ENCODE measurements at regions not wholly inside any gene's neighbourhood (a gene's known extent, or its start where the extent isn't known, plus 50 kb on each side); places are given as distances from the start of the nearest gene placed in this dataset.

DNA sequence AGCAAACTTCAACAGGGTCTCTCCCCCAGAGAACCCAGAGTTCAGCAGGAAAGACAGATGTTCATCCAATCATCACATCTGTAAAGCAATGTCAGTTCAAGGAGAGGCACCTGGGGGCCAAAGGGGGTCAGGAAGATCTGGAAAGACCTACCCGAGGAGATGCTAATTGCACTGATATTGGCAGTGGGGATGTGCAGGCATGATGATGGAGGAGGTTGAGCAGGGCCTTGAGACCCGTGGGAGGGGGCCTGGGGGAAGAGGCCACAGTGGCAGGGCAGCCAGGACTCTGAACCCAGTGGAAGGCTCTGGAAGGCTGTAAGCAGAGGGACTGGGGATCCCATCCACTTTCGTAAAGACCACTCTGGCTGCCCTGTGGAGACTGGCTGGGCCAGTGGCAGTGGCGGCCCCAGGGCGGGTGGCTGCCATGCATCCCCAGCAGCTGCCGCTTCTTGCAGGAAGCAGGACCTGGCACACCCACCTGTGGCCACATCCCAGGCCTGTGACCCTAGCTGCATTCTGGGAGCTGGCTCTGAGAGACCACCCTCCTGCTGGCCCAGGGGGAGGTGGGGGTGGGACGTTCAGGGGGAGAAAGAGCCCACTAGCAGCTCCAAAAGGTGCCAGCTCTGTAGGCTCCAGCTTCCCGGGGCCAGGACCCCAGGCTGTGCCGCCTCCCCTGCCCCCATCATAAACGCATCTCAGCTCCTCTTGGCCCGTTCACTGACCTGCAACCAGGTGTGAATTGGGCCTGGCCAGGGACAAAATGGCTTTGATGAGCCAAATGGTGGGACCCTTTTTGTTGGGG, 59.9 kb upstream of the FGF3 start:
- H3K9me3 ChIP-seq (ENCODE audit: control insufficient read depth, insufficient read depth, low read depth, low read length): no peaks in the 10 kb centered on the region
- no peak overlapping the region for H3K9ac ChIP-seq (ENCODE audit: low read length)
- H3K27ac ChIP-seq (ENCODE audit: low read depth, low read length): no peak overlapping the region
- no peaks in the 10 kb centered on the region for H3K36me3 ChIP-seq (ENCODE audit: control insufficient read depth, insufficient read depth, low read length)
- H3K27me3 ChIP-seq (ENCODE audit: control insufficient read depth, insufficient read depth, low read length): no peaks in the 10 kb centered on the region; the same call in 1 of the 2 replicates
- H3K4me3 ChIP-seq (ENCODE audit: low read depth, low read length): no peak overlapping the region
- peaks cover 20% of the 10 kb centered on the region; the same call in 1 of the 2 replicates for H3K4me1 ChIP-seq (ENCODE audit: control insufficient read depth, insufficient read depth, low read length)

DNA sequence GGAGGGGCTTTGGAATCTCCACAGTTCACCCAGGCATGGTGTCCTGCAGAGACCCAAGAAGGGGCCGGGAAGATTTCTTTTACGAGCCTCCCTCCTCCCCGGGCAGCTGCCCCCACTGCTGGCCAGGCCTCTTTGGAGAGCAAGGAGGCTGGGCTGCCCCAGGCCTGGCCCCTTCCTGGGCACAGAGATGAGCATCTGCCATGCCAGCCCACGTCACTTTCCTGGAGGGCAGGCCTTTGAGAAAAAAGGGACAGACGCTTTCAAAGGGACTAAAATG, 60.5 kb upstream of the FGF3 start:
- Histone ChIP-seq H3K36me3 (ENCODE audit: control insufficient read depth, insufficient read depth, low read length) (no peaks in the 10 kb centered on the region), H3K4me1 (ENCODE audit: control insufficient read depth, insufficient read depth, low read length) (peaks cover 20% of the 10 kb centered on the region; the same call in 1 of the 2 replicates), H3K27ac (ENCODE audit: low read depth, low read length) (no peak overlapping the region), H3K9ac (ENCODE audit: low read length) (no peak overlapping the region), H3K27me3 (ENCODE audit: control insufficient read depth, insufficient read depth, low read length) (no peaks in the 10 kb centered on the region; the same call in 1 of the 2 replicates), H3K4me3 (ENCODE audit: low read depth, low read length) (no peak overlapping the region), H3K9me3 (ENCODE audit: control insufficient read depth, insufficient read depth, low read depth, low read length) (no peaks in the 10 kb centered on the region)

DNA sequence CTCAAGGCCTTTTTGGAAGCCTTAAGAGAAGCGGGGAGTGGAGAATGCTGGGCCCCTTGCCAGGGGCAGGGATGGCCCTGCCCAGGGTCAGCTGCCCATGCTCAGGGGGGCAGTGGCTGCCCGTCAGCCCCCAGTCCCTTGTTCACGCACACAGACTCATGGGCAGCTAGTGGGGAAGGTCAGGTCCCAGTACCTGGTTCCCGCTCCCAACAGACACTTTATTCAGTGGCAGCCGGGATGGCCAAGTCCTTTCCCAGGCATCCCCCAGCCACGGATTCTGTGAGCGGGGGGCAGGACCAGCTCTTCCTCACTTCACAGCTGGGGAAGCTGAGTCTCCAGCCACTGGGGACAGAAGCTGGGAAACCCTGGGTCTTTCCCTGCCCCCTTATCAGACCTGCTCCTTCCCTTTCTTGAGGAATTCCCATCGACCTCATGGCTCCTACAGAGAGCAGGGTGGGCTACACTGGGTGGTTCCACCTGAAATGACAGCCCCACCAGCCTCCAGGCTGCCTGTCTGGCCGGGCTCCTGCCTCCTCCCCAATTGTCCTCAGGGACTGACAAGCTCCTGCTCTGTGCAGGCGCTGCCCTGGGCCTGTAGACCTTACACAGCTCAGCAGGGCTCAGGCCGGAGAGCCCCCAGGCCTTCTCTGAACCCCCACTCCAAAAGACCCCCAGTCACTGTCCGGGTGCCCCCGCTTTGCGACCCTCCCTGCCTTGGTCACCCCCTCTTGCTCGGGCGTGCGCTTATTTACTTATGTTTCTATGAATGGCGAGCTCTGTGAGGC, 61.0 kb upstream of the FGF3 start:
- no peaks in the 10 kb centered on the region; the same call in 1 of the 2 replicates for H3K27me3 ChIP-seq (ENCODE audit: control insufficient read depth, insufficient read depth, low read length)
- H3K27ac ChIP-seq (ENCODE audit: low read depth, low read length): no peak overlapping the region

DNA sequence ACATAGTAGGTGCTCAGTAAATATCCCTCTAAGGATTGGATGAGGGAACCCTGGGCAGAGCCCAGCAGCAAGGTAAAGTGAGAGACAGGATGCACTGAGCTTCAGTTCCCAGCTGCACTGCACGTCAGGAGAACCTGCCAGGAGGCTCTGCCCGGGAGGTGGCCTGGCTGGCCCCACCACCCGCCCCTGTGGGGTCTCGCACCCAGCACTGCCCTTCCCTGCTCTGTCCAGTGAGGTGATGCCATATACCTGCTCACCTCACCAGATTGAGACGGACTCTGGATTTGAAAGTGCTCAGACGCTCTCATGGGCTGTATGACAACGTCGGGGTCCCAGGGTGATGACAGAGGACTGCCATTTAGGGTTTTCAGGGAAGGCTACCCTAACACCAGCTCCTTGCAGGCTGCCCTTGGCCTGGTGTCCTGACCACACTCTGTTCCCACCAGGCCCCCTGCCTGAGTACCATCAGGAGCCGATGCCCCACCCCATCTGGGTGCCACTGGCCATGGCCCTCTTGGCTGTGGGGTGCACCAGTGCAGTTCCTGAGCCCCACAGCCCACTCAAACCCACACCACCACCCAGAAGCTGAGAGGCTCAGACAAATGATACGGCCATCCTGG, 61.7 kb upstream of the FGF3 start:
- Histone ChIP-seq H3K27ac (ENCODE audit: low read depth, low read length) (no peak overlapping the region), H3K9ac (ENCODE audit: low read length) (no peak overlapping the region), H3K27me3 (ENCODE audit: control insufficient read depth, insufficient read depth, low read length) (no peaks in the 10 kb centered on the region; the same call in 1 of the 2 replicates), H3K36me3 (ENCODE audit: control insufficient read depth, insufficient read depth, low read length) (no peaks in the 10 kb centered on the region), H3K4me1 (ENCODE audit: control insufficient read depth, insufficient read depth, low read length) (peaks cover 11% of the 10 kb centered on the region; the same call in 1 of the 2 replicates), H3K4me3 (ENCODE audit: low read depth, low read length) (no peak overlapping the region), H3K9me3 (ENCODE audit: control insufficient read depth, insufficient read depth, low read depth, low read length) (no peaks in the 10 kb centered on the region)

More for the DNA sequence above, 61.0 kb upstream of the FGF3 start:
- no peaks in the 10 kb centered on the region for H3K36me3 ChIP-seq (ENCODE audit: control insufficient read depth, insufficient read depth, low read length)
- H3K4me1 ChIP-seq (ENCODE audit: control insufficient read depth, insufficient read depth, low read length): peaks cover 15% of the 10 kb centered on the region; the same call in 1 of the 2 replicates
- H3K4me3 ChIP-seq (ENCODE audit: low read depth, low read length): no peak overlapping the region
- peak overlapping the region; percentile 3 for H3K9ac ChIP-seq (ENCODE audit: low read length)
- H3K9me3 ChIP-seq (ENCODE audit: control insufficient read depth, insufficient read depth, low read depth, low read length): no peaks in the 10 kb centered on the region

DNA sequence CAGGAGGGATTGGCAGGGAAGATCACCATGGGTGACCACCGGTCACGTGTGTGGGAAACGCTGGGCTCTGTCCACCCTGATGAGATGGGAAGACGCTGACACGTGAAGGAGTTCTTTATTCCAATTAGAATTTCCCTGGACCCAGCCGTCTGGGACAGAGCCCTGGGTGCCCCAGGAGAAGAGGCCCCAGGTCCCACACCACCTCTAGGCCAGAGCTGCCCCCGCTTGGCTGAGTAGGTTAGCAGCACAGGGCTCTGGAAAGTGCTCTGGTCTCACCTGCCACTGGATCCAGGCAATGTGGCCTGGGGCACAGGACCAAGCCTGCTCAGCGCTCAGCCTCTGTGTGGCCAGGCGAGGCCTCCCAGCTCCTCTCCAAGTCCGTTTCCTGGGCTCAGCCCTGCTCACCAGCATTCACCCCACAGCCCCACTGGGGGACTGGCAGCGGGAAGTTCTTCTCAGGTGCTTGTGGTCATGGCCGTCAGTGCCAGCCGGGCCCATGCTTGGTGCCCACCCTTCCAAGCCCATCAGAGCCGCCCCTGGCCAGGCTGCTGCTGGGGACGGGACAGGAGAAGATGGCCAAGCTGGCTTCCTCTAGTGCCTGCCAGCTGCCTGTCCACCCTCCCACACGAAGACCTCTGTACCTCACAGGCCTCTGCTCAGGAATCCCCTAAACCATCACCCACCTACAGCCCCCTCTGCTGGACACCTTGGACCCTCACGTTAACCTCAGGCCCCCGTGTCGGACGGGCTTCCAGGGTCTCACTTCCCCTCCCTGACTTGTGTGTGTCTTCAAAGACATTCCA, 62.5 kb upstream of the FGF3 start:
- H3K4me1 ChIP-seq (ENCODE audit: control insufficient read depth, insufficient read depth, low read length): peaks cover 11% of the 10 kb centered on the region; the same call in 1 of the 2 replicates
- no peak overlapping the region for H3K4me3 ChIP-seq (ENCODE audit: low read depth, low read length)
- no peaks in the 10 kb centered on the region for H3K36me3 ChIP-seq (ENCODE audit: control insufficient read depth, insufficient read depth, low read length)
- no peaks in the 10 kb centered on the region; the same call in 1 of the 2 replicates for H3K27me3 ChIP-seq (ENCODE audit: control insufficient read depth, insufficient read depth, low read length)
- H3K9me3 ChIP-seq (ENCODE audit: control insufficient read depth, insufficient read depth, low read depth, low read length): no peaks in the 10 kb centered on the region
- H3K9ac ChIP-seq (ENCODE audit: low read length): no peak overlapping the region
- H3K27ac ChIP-seq (ENCODE audit: low read depth, low read length): no peak overlapping the region

DNA sequence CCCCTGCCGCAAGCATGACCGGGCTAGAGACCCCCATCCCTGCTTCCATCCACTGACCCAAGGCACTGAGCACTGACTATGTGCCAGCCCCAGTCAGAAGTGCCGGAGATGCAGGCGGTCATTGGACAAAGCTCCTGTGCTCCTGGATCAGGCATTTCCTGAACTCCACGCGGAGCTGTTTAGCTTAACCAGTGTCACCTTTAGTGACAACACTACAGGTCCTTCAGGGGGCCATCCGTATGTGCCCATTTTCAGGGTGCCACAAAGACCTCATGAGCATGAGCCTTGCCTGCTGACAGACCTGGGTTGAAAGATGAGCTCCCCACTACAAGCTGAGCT, 63.0 kb upstream of the FGF3 start:
- H3K9ac ChIP-seq (ENCODE audit: low read length): no peak overlapping the region
- no peak overlapping the region for H3K4me3 ChIP-seq (ENCODE audit: low read depth, low read length)
- H3K27ac ChIP-seq (ENCODE audit: low read depth, low read length): no peak overlapping the region
- H3K4me1 ChIP-seq (ENCODE audit: control insufficient read depth, insufficient read depth, low read length): peaks cover 11% of the 10 kb centered on the region; the same call in 1 of the 2 replicates
- no peaks in the 10 kb centered on the region; the same call in 1 of the 2 replicates for H3K27me3 ChIP-seq (ENCODE audit: control insufficient read depth, insufficient read depth, low read length)
- H3K9me3 ChIP-seq (ENCODE audit: control insufficient read depth, insufficient read depth, low read depth, low read length): no peaks in the 10 kb centered on the region
- H3K36me3 ChIP-seq (ENCODE audit: control insufficient read depth, insufficient read depth, low read length): no peaks in the 10 kb centered on the region

DNA sequence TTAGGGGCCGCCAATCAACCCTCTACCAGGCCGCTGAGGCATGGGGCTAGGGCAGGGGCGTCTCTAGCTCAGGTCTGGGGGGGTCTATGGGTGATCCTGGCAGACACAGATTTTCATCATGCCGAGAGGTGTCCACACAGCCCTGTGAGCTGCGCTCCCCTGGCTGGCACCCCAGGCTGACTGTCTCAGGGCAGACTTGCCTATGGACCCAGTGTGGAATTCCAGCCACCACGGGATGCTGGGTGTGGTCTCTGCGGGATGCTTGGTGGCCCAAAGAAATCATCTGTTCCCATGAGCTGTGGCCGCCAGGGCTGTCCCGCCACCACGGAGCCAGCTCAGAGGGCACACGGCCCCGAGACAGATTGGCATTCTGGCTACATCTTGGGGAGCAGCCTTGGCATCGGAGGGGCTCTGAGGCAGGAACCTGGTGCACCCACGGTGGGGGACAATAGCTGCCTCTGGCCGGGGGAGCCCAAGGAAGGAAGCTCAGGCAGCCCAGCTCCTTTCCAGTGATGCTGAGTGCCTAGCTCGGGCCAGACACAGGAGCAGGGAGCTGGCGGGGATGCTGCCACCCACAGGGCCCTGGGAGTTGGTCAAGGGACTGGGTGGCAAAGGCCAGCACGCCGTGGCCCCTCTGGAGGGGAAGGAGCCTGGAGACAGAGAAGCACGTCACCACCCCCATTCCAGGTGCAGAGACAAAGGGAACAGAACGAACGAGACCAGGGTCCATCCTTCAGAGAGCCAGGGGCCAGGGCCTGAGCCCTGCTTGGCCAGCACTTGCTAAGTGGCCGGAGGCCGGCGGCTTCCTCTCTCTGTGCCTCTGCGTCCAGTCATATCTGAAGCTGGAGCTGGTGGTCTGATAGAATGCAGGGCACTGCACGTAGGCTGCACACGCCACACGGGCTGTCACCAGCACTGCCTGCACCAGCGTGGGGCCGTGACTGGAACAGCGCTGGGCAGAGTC, 64.4 kb upstream of the FGF3 start:
- Histone ChIP-seq H3K4me1 (ENCODE audit: control insufficient read depth, insufficient read depth, low read length) (peaks cover 14% of the 10 kb centered on the region; the same call in 1 of the 2 replicates), H3K9ac (ENCODE audit: low read length) (no peak overlapping the region), H3K27me3 (ENCODE audit: control insufficient read depth, insufficient read depth, low read length) (no peaks in the 10 kb centered on the region; the same call in 1 of the 2 replicates)

DNA sequence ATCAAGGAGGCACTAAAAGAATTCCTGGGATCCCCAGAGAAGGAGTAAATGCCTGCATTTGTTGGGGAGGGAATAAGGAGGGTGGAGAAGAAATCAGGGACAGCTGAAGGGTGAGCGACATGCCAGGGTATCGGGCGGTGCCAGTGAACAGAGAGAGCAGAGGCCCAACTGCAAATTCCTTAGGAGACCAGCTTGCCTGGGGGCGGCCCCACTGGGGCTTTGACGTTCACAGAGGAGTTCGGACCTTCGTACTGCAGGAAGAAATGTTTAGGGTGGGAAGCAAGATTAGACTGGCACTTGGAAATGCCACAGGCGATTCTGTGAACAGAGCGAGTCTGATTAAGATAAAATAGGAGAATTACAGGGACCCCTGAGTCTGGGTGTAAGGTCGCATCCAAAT, 65.1 kb upstream of the FGF3 start:
- no peak overlapping the region for H3K4me3 ChIP-seq (ENCODE audit: low read depth, low read length)
- H3K36me3 ChIP-seq (ENCODE audit: control insufficient read depth, insufficient read depth, low read length): no peaks in the 10 kb centered on the region
- peaks cover 16% of the 10 kb centered on the region for H3K4me1 ChIP-seq (ENCODE audit: control insufficient read depth, insufficient read depth, low read length)
- H3K27me3 ChIP-seq (ENCODE audit: control insufficient read depth, insufficient read depth, low read length): peaks cover 2% of the 10 kb centered on the region; the same call in 1 of the 2 replicates
- no peaks in the 10 kb centered on the region for H3K9me3 ChIP-seq (ENCODE audit: control insufficient read depth, insufficient read depth, low read depth, low read length)
- no peak overlapping the region for H3K27ac ChIP-seq (ENCODE audit: low read depth, low read length)
- no peak overlapping the region for H3K9ac ChIP-seq (ENCODE audit: low read length)

More for the DNA sequence above, 64.4 kb upstream of the FGF3 start:
- no peaks in the 10 kb centered on the region for H3K9me3 ChIP-seq (ENCODE audit: control insufficient read depth, insufficient read depth, low read depth, low read length)
- H3K36me3 ChIP-seq (ENCODE audit: control insufficient read depth, insufficient read depth, low read length): no peaks in the 10 kb centered on the region
- no peak overlapping the region for H3K27ac ChIP-seq (ENCODE audit: low read depth, low read length)
- H3K4me3 ChIP-seq (ENCODE audit: low read depth, low read length): no peak overlapping the region

DNA sequence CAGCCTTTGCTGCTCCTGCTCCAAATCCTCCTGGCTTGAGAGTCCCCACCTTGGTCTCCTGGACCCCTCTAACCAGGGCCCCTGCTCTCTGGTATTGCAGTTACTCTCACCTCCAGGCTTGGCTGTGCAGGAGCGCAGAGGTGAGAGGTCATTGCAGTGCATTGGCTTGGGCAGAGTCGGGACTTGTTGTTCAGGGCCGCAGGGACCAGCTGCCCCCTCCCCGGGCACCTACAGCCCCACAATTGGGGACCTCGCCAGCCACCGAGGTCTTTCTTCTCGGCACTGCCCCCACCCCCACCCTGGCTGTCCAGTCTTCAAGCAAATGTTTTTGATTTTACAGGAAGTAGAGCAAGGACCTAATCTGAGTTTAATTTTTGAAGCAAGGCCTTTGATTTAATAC, 65.5 kb upstream of the FGF3 start:
- Histone ChIP-seq H3K36me3 (ENCODE audit: control insufficient read depth, insufficient read depth, low read length) (no peaks in the 10 kb centered on the region), H3K4me1 (ENCODE audit: control insufficient read depth, insufficient read depth, low read length) (peaks cover 17% of the 10 kb centered on the region), H3K9ac (ENCODE audit: low read length) (no peak overlapping the region), H3K27me3 (ENCODE audit: control insufficient read depth, insufficient read depth, low read length) (peaks cover 7% of the 10 kb centered on the region; the same call in 1 of the 2 replicates), H3K4me3 (ENCODE audit: low read depth, low read length) (no peak overlapping the region), H3K9me3 (ENCODE audit: control insufficient read depth, insufficient read depth, low read depth, low read length) (no peaks in the 10 kb centered on the region), H3K27ac (ENCODE audit: low read depth, low read length) (no peak overlapping the region)

DNA sequence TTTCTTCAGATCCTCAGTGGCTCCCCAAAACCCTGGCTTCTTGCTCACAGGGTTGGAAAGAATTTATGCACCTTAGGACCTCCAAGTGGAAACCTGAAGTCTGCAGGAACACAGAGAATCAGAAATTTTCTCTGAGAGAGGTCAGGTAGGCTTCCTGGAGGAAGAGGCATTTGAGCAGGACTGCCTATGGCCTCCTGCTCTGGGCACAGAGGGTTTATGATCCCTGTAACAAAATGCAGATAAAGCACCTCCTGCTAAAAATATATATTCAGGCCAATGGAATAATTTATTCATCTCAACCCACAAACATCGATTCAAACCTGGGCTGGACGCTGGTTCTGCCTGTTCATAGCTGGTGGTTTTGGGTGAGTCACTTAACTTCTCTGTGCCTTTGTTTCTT, 68.1 kb upstream of the FGF3 start:
- Histone ChIP-seq H3K9ac (ENCODE audit: low read length) (no peak overlapping the region), H3K4me1 (ENCODE audit: control insufficient read depth, insufficient read depth, low read length) (peaks cover 18% of the 10 kb centered on the region), H3K27ac (ENCODE audit: low read depth, low read length) (no peak overlapping the region), H3K27me3 (ENCODE audit: control insufficient read depth, insufficient read depth, low read length) (peaks cover 33% of the 10 kb centered on the region), H3K9me3 (ENCODE audit: control insufficient read depth, insufficient read depth, low read depth, low read length) (no peaks in the 10 kb centered on the region), H3K36me3 (ENCODE audit: control insufficient read depth, insufficient read depth, low read length) (no peaks in the 10 kb centered on the region), H3K4me3 (ENCODE audit: low read depth, low read length) (no peak overlapping the region)
